H7 (cell line): ENCODE measurements at regions not wholly inside any gene's neighbourhood (a gene's known extent, or its start where the extent isn't known, plus 50 kb on each side); places are given as distances from the start of the nearest gene placed in this dataset.

Experiments used
- DNase-seq: peaks from one replicate; pipeline ENCODE4 v3.0.0; 2012
- H3K27me3 ChIP-seq: 2 replicates; pipeline ENCODE4 v1.6.0; 2011; ENCODE audit warnings: mild to moderate bottlenecking, low read length; ENCODE audit not compliant: control insufficient read depth, insufficient read depth
- H3K36me3 ChIP-seq: replicated peaks from 2 replicates; pipeline ENCODE4 v1.5.1; 2011; ENCODE audit warnings: low read length; ENCODE audit not compliant: control insufficient read depth, insufficient read depth
- H3K4me3 ChIP-seq: 2 replicates; pipeline ENCODE4 v1.5.1; 2011; ENCODE audit warnings: low read depth, mild to moderate bottlenecking, control low read depth, low read length, moderate library complexity; ENCODE audit not compliant: insufficient read depth

DNA sequence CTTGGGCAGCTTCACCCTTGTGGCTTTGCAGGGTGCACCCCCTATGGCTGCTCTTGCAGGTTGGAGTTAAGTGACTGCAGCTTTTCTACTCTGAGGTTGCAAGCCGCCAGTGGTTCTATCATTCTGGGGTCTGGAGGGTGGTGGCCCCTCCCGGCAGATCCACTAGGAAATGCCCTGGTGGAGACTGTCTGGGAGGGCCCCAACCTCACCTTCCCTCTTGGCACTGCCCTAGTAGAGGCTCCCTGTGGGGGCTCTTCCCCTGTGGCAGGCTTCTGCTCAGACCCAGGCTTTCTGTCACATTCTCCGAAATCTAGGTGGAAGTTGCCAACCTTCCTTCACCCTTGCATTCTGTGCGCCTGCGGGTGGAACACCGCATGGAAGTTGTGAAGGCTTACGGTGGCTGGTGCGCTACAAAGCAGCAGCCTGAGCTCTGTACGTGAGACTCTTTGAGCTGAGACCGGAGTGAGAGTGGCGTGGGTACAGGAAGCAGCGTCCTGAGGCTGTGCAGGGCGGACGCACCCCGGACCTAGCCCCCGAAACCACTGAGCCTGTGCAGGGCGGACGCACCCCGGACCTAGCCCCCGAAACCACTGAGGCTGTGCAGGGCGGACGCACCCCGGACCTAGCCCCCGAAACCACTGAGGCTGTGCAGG lies 626.7 kb upstream of the FRG1 start:
- Histone ChIP-seq H3K36me3 (no peaks in the 10 kb centered on the region), H3K27me3 (no peaks in the 10 kb centered on the region), H3K4me3 (no peak overlapping the region)
- DNase-seq: no peak

DNA sequence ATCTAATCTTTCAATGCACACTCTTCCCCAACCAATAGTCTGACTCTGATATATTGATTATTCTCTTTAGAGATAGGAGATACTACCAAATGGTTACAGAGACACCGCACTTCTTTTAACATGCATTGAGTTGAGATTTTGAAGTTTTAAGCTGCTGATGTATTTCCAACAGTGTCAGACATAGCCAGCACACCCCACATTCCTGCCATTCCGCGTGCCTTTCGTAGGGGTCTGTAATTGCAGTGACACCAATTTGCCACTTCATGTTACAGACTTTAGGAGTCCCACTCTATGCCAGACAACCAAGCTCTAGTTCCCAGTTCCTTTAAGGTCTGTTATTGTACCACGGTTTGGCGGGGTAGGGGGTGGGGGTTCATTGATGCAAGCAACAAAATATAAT lies 618.2 kb upstream of the FRG1 start:
- no peak for DNase-seq
- Histone ChIP-seq H3K4me3 (no peak overlapping the region), H3K27me3 (no peaks in the 10 kb centered on the region), H3K36me3 (no peaks in the 10 kb centered on the region)

DNA sequence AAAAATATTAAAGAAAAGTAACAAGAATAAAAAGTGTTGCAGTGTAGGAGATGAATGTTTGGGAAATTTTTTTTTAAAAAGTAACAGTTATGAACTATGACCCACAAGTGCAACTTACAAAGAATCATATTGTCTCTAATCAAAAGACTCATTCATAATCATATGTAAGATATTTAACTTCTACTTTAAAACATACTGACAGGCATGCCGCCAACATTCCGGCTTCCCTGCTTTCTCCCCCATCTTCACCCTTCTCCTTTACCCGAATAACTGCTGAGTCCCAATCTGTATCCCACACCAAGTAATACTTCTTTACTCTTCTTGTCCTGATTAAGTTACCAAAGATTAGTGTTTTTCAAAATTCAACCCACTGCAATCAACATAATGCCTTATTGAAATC lies 598.8 kb upstream of the FRG1 start:
- no peaks in the 10 kb centered on the region for H3K36me3 ChIP-seq
- H3K27me3 ChIP-seq: no peaks in the 10 kb centered on the region
- no peak overlapping the region for H3K4me3 ChIP-seq
- no peak for DNase-seq

DNA sequence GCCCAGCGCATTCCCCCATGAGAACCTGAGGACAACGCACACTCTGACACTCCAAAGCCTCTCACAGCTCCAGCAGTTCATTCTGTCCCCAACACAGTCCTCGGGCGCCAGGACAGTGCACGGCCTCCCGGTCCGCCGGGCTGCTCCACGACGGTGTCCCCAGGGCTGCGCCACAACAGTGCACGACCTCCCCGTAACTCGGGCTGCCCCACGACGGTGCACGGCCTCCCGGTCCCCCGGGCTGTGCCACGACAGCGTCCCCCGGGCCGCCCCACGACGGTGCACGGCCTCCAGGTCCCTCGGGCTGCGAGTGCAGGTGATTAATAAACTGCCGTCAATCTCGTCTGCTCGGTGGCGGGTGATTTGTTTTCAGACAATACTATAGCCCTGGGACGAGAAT lies 585.1 kb upstream of the FRG1 start:
- no peak for DNase-seq
- H3K36me3 ChIP-seq: no peaks in the 10 kb centered on the region
- H3K27me3 ChIP-seq: no peaks in the 10 kb centered on the region
- no peak overlapping the region for H3K4me3 ChIP-seq

DNA sequence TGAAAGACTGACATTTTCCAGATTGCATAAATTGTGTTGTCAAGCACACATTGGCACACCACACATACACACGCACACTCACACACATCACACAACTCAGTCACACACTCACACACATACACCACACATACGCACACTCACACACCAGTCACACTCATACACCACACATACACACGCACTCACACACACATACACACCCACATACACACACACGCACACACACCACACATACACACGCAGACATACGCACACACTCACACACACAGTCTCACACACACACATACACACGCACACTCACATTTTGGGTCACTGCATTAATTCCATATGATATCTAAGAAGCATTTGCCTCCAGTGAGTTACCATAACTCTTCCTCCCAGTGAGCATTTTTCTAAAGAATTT lies 578.3 kb upstream of the FRG1 start:
- no peaks in the 10 kb centered on the region for H3K36me3 ChIP-seq
- no peak overlapping the region for H3K4me3 ChIP-seq
- no peaks in the 10 kb centered on the region for H3K27me3 ChIP-seq
- no peak for DNase-seq

DNA sequence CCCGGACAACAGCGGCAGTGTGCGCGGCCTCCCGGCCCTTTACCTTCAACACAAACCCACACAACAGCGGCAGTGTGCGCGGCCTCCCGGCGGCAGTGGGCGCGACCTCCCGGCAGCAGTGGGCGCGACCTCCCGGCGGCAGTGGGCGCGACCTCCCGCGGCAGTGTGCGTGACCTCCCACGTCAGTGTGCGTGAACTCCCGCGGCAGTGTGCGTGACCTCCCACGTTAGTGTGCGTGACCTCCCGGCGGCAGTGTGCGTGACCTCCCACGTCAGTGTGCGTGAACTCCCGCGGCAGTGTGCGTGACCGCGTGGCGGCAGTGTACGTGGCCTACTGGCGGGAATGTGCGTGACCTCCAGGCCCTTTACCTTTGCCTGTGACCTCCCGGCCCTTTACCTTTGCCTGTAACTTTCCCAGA lies 576.6 kb upstream of the FRG1 start:
- DNase-seq: no peak
- Histone ChIP-seq H3K36me3 (no peaks in the 10 kb centered on the region), H3K27me3 (no peaks in the 10 kb centered on the region), H3K4me3 (no peak overlapping the region)

DNA sequence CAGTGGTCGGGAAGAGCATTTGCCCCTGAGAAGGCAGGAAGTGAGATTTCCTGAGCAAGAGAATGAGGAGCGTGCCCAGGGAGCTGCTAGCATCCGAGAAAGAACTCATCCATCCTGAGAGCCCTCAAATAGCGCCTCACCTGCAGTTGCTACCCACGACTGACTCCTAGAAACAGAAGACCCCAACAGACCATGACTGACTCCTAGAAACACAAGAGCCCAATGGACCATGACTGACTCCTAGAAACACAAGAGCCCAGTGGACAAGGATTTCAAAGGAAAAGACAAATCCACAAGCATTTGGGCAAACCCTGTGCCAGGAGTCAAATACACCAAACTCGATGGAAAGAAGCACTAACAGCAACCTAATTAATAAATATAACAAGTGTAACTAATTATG lies 575.2 kb upstream of the FRG1 start:
- H3K36me3 ChIP-seq: no peaks in the 10 kb centered on the region
- no peaks in the 10 kb centered on the region for H3K27me3 ChIP-seq
- H3K4me3 ChIP-seq: no peak overlapping the region
- DNase-seq: no peak

DNA sequence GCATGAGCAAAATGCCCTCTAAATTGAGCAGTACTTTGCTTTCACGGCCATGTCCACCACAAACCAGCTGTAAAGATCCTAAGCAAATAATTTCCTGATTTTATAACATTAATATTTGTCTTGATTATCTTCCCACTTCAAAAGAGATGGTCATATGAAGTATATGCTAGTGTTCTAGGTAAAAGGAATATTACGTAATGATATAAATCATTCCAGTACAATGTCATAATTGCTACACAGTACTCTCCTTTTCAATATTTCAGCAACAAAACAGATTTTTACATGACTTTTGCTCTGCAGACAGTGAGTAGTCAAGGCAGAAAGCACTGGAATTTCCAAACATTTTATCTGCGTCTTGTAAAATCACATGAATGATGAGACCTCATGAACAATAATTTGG lies 572.8 kb upstream of the FRG1 start:
- DNase-seq: no peak
- H3K27me3 ChIP-seq: no peaks in the 10 kb centered on the region
- no peaks in the 10 kb centered on the region for H3K36me3 ChIP-seq
- H3K4me3 ChIP-seq: no peak overlapping the region

DNA sequence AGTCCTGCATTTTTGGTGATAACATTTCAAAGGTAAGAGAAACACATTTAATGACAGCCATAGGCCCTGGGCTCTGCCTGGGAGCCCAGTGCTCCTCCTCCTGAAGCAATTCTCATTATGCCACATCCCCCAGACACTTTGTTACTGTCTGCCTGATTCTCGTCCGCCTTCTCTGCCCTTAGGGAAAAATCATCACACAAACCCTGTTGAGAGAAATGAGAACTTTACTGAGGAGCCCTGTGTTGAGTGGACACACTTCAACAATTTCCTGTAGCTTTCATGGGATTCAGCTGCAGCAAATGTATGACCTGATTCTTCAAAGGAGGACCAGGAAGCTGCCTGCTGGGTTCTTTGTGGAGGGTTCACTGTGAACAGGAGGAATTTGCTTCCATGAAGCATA lies 566.5 kb upstream of the FRG1 start:
- Histone ChIP-seq H3K4me3 (no peak overlapping the region), H3K36me3 (no peaks in the 10 kb centered on the region), H3K27me3 (no peaks in the 10 kb centered on the region)
- no peak for DNase-seq

DNA sequence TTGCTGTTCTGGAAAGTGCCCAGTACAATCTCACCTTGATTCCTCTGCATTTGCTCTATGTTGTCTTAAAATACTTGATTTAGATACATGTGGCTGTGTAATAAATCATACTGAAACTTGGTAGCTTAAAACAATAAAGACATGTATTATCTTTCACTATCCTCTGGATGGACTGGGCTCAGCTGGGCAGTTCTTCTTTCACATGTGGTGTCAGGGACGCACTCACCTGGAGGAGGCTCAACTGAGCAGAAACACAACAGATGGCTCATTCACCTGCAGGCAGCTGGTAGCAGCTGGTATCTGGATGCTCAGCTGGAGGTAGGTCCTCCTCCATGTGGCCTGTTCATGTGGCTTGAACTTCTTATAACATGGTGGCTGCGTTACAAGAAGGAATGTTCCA lies 563.8 kb upstream of the FRG1 start:
- Histone ChIP-seq H3K36me3 (no peaks in the 10 kb centered on the region), H3K27me3 (no peaks in the 10 kb centered on the region), H3K4me3 (no peak overlapping the region)
- DNase-seq: no peak

DNA sequence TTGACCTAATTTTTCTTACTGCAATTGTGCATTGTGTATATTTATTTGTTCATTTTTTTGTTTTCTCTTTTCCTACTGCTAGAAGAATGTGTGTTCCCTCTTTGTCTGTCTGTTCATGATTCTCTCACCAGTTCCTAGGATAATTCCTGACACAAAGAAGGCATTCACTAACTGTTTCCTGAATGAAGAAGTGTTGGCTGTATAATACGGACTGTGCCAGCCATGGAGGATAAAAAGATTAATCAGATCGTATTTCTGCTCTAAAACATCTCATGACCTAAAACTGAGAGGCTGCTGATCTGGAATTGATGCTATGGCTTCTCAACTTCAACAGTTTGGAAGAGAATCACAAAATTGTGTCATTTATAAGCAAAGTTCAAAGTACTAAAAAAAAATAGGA lies 563.1 kb upstream of the FRG1 start:
- Histone ChIP-seq H3K36me3 (no peaks in the 10 kb centered on the region), H3K4me3 (no peak overlapping the region), H3K27me3 (no peaks in the 10 kb centered on the region)
- no peak for DNase-seq

DNA sequence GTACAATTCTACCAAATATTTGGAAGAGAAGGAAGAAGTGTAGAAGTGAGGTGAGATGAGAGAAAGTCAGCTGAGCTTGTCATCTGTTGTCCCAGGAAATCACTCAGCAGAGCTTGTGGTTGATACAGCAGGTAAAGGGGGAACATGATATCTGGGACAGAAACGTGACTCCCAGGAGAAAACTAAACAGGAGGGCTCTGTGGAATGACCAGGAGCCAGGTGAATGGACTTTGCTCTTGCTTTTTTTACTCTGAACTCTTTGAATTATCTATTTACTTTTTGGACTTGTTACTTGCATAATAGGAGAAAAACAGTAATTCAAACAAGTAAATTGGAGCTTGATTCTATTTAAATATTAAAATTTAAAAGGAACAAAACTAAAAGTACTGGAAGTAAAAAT lies 555.6 kb upstream of the FRG1 start:
- Histone ChIP-seq H3K27me3 (no peaks in the 10 kb centered on the region), H3K36me3 (no peaks in the 10 kb centered on the region), H3K4me3 (no peak overlapping the region)
- no peak for DNase-seq

DNA sequence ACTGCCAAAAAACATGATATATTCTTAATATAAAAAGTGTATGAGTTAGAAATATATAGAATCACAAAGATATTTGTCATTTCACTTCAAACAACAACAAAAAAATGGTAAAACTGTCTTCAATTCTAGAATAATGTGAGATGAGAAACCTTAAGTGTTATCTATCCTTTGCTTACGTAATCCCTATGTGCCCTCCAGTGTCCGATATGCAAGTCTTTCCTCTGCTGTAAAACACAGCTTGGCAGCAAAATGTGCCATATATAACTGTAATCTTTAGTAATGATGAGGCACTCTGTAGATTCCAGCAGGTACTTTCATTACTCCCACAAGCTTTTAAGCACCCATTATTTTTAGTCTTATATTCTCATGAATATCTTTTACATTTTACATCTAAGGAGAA lies 555.1 kb upstream of the FRG1 start:
- Histone ChIP-seq H3K36me3 (no peaks in the 10 kb centered on the region), H3K4me3 (no peak overlapping the region), H3K27me3 (no peaks in the 10 kb centered on the region)
- no peak for DNase-seq

DNA sequence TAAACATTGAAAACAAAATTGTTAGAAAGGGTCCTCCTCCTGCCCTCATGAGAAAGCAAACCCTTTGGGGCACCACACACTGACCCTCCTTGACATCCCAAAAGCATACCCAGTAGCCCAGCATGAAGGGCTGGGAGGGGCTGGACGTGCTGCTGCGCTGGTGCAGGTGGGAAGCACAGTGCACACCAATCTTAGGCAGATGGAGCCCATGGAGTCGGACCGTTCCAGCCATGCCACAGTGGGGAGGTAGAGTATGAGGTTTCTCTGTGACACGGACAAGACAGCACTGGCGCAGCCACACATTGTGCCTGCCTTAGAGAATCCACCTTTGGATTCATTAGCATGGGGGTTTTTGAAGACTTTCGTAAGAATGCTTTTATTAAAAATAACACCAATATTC lies 544.2 kb upstream of the FRG1 start:
- Histone ChIP-seq H3K36me3 (no peaks in the 10 kb centered on the region), H3K4me3 (no peak overlapping the region), H3K27me3 (no peaks in the 10 kb centered on the region)
- DNase-seq: no peak

DNA sequence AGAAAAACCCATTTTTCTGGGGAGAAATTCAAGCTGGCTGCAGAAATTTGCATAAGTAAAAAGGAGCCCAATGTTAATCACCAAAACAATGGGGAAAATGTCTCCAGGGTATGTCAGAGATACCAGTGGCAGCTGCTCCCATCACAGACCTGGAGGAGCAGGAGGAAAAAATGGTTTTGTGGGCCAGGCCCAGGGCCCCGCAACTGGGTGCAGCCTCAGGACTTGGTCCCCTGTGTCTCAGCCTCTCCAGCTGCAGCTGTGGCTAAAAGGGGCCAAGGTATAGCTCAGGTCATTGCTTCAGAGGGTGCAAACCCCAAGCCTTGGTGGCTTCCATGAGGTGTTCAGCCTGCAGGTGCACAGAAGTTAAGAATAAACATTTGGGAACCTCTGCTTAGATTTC lies 536.4 kb upstream of the FRG1 start:
- H3K4me3 ChIP-seq: no peak overlapping the region
- H3K36me3 ChIP-seq: no peaks in the 10 kb centered on the region
- H3K27me3 ChIP-seq: no peaks in the 10 kb centered on the region
- no peak for DNase-seq

DNA sequence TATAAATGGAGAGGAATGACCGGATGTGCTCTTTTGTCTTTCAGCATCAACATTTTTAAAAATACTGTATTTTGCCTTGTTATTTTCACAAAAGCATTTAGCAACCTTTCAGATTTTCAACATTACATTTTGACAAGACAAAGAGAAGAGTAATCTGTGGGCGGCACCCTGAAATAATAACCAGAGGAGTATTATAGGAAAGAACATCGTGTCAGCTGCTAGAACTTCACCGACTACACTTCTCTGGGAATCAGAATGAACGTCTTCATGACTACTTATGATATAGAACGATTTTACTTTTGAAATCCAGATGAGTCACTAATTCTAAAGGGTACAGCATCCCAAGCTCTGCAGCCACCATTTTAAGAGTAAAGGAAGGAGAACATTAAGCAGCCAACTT lies 531.5 kb upstream of the FRG1 start:
- DNase-seq: no peak
- Histone ChIP-seq H3K4me3 (no peak overlapping the region), H3K36me3 (no peaks in the 10 kb centered on the region), H3K27me3 (no peaks in the 10 kb centered on the region)
